ENCODE measurements at regions not wholly inside any gene's neighbourhood (a gene's known extent, or its start where the extent isn't known, plus 50 kb on each side); places are given as distances from the start of the nearest gene placed in this dataset.

GRCh38 chr4:30945586-30945985 is 225.4 kb downstream of the PCDH7 start:
- peaks cover 10% of the 10 kb centered on the region for H3K4me1 Mint-ChIP-seq (ENCODE audit: unreplicated experiment)
- peaks cover 2% of the 10 kb centered on the region for H3K27me3 Mint-ChIP-seq (ENCODE audit: unreplicated experiment)
- no peak for DNase-seq (ENCODE audit: low spot score)
- no peak overlapping the region for H3K4me3 Mint-ChIP-seq (ENCODE audit: unreplicated experiment)
- no peaks in the 10 kb centered on the region for H3K36me3 Mint-ChIP-seq (ENCODE audit: low read depth, unreplicated experiment)
- no peaks in the 10 kb centered on the region for H3K9me3 Mint-ChIP-seq (ENCODE audit: unreplicated experiment)
- H3K27ac Mint-ChIP-seq (ENCODE audit: unreplicated experiment): peak overlapping the region; percentile 95
- TF ChIP-seq, protein P1, sequence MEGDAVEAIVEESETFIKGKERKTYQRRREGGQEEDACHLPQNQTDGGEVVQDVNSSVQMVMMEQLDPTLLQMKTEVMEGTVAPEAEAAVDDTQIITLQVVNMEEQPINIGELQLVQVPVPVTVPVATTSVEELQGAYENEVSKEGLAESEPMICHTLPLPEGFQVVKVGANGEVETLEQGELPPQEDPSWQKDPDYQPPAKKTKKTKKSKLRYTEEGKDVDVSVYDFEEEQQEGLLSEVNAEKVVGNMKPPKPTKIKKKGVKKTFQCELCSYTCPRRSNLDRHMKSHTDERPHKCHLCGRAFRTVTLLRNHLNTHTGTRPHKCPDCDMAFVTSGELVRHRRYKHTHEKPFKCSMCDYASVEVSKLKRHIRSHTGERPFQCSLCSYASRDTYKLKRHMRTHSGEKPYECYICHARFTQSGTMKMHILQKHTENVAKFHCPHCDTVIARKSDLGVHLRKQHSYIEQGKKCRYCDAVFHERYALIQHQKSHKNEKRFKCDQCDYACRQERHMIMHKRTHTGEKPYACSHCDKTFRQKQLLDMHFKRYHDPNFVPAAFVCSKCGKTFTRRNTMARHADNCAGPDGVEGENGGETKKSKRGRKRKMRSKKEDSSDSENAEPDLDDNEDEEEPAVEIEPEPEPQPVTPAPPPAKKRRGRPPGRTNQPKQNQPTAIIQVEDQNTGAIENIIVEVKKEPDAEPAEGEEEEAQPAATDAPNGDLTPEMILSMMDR (IDR thresholded peaks at IDR 0.05; ENCODE audit: unreplicated experiment): no peak

- H3K27me3 Mint-ChIP-seq (ENCODE audit: unreplicated experiment): peaks cover 2% of the 10 kb centered on the region
- no peaks in the 10 kb centered on the region for H3K9me3 Mint-ChIP-seq (ENCODE audit: unreplicated experiment)
- DNase-seq (ENCODE audit: low spot score): no peak
- H3K27ac Mint-ChIP-seq (ENCODE audit: unreplicated experiment): peak overlapping the region; percentile 53
- H3K36me3 Mint-ChIP-seq (ENCODE audit: low read depth, unreplicated experiment): no peaks in the 10 kb centered on the region
- H3K4me1 Mint-ChIP-seq (ENCODE audit: unreplicated experiment): peaks cover 10% of the 10 kb centered on the region
- TF ChIP-seq, protein P1 (IDR thresholded peaks at IDR 0.05; ENCODE audit: unreplicated experiment): no peak
- no peak overlapping the region for H3K4me3 Mint-ChIP-seq (ENCODE audit: unreplicated experiment)
Observed at GRCh38 chr4:30946288-30946687, 226.1 kb downstream of the PCDH7 start.

DNA sequence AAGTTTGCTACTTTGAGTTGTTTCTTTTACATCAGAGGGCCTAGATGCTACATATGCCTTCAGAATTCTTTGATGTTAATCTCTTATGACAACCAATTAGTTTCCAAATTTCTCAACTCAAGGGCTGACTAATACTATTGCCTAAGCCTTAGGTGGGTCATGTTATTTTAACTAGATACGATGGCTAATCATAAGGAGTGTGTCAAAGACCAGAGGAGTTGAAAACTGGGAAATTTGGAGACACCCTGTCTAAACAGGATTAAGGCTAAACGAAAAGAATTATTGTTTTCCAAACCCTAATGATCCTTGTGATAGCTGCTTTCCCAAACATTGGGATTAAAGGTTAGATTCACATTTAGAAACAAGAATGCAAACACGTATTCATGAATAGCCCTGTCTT is 228.5 kb downstream of the PCDH7 start:
- H3K27me3 Mint-ChIP-seq (ENCODE audit: unreplicated experiment): peaks cover 2% of the 10 kb centered on the region

DNA sequence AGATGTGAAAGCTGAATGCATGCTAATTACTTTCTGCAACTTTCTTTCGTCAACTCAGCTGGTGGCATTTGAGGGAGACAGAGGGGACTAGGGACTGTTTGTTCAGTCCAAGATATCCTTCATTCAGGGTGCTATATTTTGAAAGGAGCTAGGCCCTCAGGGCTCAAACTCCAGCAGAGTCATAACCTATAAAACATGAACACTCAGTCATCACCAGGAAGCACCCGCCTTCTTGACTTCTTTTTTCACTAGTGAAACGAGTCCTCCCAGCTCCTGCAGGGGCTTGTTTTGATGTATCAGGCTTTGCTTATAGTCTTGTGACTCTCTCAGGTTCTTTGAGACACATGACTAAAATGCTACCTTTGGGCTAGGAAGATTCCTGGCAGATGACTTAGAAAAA is 230.6 kb downstream of the PCDH7 start:
- TF ChIP-seq, protein P1 (IDR thresholded peaks at IDR 0.05; ENCODE audit: unreplicated experiment): no peak
- Mint-ChIP-seq H3K9me3 (ENCODE audit: unreplicated experiment) (no peaks in the 10 kb centered on the region), H3K27ac (ENCODE audit: unreplicated experiment) (no peak overlapping the region), H3K4me3 (ENCODE audit: unreplicated experiment) (no peak overlapping the region), H3K4me1 (ENCODE audit: unreplicated experiment) (peaks cover 8% of the 10 kb centered on the region), H3K27me3 (ENCODE audit: unreplicated experiment) (no peaks in the 10 kb centered on the region), H3K36me3 (ENCODE audit: low read depth, unreplicated experiment) (no peaks in the 10 kb centered on the region)
- DNase-seq (ENCODE audit: low spot score): no peak

More for the DNA sequence above, 228.5 kb downstream of the PCDH7 start:
- Mint-ChIP-seq H3K36me3 (ENCODE audit: low read depth, unreplicated experiment) (no peaks in the 10 kb centered on the region), H3K9me3 (ENCODE audit: unreplicated experiment) (no peaks in the 10 kb centered on the region), H3K27ac (ENCODE audit: unreplicated experiment) (no peak overlapping the region), H3K4me3 (ENCODE audit: unreplicated experiment) (no peak overlapping the region), H3K4me1 (ENCODE audit: unreplicated experiment) (peaks cover 10% of the 10 kb centered on the region)
- DNase-seq (ENCODE audit: low spot score): no peak
- TF ChIP-seq, protein P1 (IDR thresholded peaks at IDR 0.05; ENCODE audit: unreplicated experiment): no peak

DNA sequence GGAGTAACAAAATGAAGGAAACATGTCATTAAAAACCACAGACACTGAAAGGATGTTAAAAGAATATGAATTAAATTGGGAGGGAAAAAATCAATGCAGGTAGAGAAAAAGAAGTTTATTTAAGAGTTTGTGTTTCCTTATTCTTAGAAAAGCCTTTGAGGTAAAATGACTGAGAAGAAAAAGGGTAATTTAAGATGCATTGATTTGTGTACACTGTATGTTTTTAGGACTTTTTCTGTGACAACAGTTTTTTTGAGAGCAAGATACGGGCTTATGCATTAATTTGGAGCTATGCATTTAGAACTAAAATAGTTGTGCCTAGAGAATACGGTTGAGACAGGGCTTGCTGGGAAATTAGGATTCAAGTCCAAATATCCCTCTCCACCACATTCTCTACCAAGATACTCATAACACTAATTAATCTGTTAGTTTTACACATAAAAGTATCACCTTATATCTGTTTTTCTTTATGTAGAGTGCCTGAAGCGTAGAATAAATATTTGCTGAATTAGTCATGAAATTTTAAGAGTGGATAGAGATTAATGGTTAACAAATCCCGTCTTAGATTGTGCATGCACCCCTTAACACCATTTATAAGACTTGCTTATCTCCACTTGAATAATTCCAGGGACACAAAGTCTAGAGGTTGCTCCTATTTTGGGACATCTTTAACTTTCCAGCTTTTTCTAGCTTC is 232.5 kb downstream of the PCDH7 start:
- DNase-seq (ENCODE audit: low spot score): no peak
- no peaks in the 10 kb centered on the region for H3K9me3 Mint-ChIP-seq (ENCODE audit: unreplicated experiment)
- H3K36me3 Mint-ChIP-seq (ENCODE audit: low read depth, unreplicated experiment): no peaks in the 10 kb centered on the region
- H3K4me1 Mint-ChIP-seq (ENCODE audit: unreplicated experiment): no peaks in the 10 kb centered on the region
- no peaks in the 10 kb centered on the region for H3K27me3 Mint-ChIP-seq (ENCODE audit: unreplicated experiment)
- TF ChIP-seq, protein P1 (IDR thresholded peaks at IDR 0.05; ENCODE audit: unreplicated experiment): no peak
- no peak overlapping the region for H3K27ac Mint-ChIP-seq (ENCODE audit: unreplicated experiment)
- no peak overlapping the region for H3K4me3 Mint-ChIP-seq (ENCODE audit: unreplicated experiment)

Measured in endothelial cell (in vitro differentiated cells).